Brain microvascular endothelial cell (primary cell): ENCODE measurements at regions not wholly inside any gene's neighbourhood (a gene's known extent, or its start where the extent isn't known, plus 50 kb on each side); places are given as distances from the start of the nearest gene placed in this dataset.
A peak's percentile ranks its signal among the peaks of the same experiment; 100 is the strongest.

Source experiments
- DNase-seq: peaks from one replicate; pipeline ENCODE4 v3.0.0-alpha.2; 2020
- H3K27ac ChIP-seq: fragments of 250-450 bp; sonication (Bioruptor Pico); 2 replicates; pipeline ENCODE4 v1.5.1; 2020; ENCODE audit warnings: mild to moderate bottlenecking, moderate library complexity
- H3K27me3 ChIP-seq: fragments of 250-450 bp; sonication (Bioruptor Pico); replicated peaks from 2 replicates; pipeline ENCODE4 v1.5.1; 2020; ENCODE audit warnings: mild to moderate bottlenecking
- H3K36me3 ChIP-seq: fragments of 250-450 bp; sonication (Bioruptor Pico); replicated peaks from 2 replicates; pipeline ENCODE4 v1.5.1; 2020; ENCODE audit warnings: mild to moderate bottlenecking
- H3K4me3 ChIP-seq: 2 replicates; pipeline ENCODE4 v1.5.1; 2011; ENCODE audit warnings: low read depth, mild to moderate bottlenecking, control low read depth, low read length, moderate library complexity
- CTCF ChIP-seq: IDR thresholded peaks from 2 replicates; pipeline ENCODE4 v1.5.1; 2011; ENCODE audit warnings: low read depth, mild to moderate bottlenecking, moderate library complexity, low read length, control low read depth, inconsistent platforms; ENCODE audit errors: missing control alignments
- in situ Hi-C: cut with HindIII; loops from 2 replicates; pipeline ENCODE4 v1.10.0; 2017; ENCODE audit warnings: low sequenced_read_pairs, low pct_ligation_motif_present

- Histone ChIP-seq H3K4me3 (no peak overlapping the region), H3K27me3 (no peaks in the 10 kb centered on the region), H3K27ac (no peak overlapping the region), H3K36me3 (no peaks in the 10 kb centered on the region)
- in situ Hi-C loops: no loop called here
- no peak for DNase-seq
- TF ChIP-seq CTCF: no peak
Measured at GRCh38 chr13:60331249-60332012, 65.6 kb upstream of the TDRD3 start.

- Histone ChIP-seq H3K27ac (no peak overlapping the region), H3K36me3 (no peaks in the 10 kb centered on the region), H3K4me3 (no peak overlapping the region), H3K27me3 (no peaks in the 10 kb centered on the region)
- no peak for DNase-seq
- TF ChIP-seq CTCF: no peak
- in situ Hi-C loops: no loop called here
Measured at GRCh38 chr13:60332682-60333081, 64.3 kb upstream of the TDRD3 start.

GRCh38 chr13:60334310-60334709 is 62.7 kb upstream of the TDRD3 start:
- no peak for TF ChIP-seq CTCF
- Histone ChIP-seq H3K4me3 (no peak overlapping the region), H3K36me3 (no peaks in the 10 kb centered on the region), H3K27ac (no peak overlapping the region), H3K27me3 (no peaks in the 10 kb centered on the region)
- no peak for DNase-seq
- in situ Hi-C loops: no loop called here

DNA sequence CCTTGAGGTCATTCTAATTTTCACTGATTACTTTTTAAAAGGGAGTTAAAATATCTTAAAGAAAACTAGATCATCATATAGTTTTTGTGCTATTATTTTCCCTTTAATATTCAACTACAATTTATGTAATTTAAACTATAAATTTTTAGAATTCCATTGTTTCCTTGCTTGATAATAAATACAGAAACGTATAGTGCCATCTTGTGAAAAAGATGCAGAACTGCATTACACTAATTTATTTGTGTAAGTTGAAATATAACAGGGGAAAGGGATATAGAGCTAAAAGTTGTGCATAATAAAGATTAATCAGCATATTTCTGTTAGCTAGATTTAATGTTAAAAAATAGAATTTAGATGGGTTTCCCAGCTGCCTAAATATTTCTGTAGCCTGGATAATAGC is 61.5 kb upstream of the TDRD3 start:
- Histone ChIP-seq H3K36me3 (no peaks in the 10 kb centered on the region), H3K27ac (no peak overlapping the region), H3K4me3 (no peak overlapping the region), H3K27me3 (no peaks in the 10 kb centered on the region)
- in situ Hi-C loops: no loop called here
- peak; percentile 7 for TF ChIP-seq CTCF
- no peak for DNase-seq

GRCh38 chr13:60338754-60339153 is 58.3 kb upstream of the TDRD3 start:
- Histone ChIP-seq H3K4me3 (no peak overlapping the region), H3K27me3 (no peaks in the 10 kb centered on the region), H3K27ac (no peak overlapping the region), H3K36me3 (no peaks in the 10 kb centered on the region)
- no peak for TF ChIP-seq CTCF
- no peak for DNase-seq
- in situ Hi-C loops: no loop called here

DNA sequence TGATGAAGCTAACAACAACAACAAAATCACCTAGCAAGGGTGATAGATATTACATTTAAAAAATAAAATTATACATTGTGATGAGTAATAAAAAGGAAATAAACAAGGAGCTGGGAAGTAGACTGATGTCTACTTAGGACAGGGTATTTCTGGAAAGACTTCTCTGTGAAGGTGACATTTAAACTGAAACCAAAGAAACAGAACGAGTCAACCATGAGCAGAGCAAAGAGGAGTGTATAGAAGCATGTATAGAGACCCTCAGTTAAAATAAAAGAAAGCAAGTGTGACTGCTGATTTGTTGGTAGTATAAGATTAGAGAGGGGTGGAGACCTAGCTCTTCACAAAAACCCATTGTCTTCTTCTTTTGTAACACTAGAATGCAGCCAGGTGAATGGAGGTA is 53.0 kb upstream of the TDRD3 start:
- no peak overlapping the region for H3K4me3 ChIP-seq
- H3K36me3 ChIP-seq: no peaks in the 10 kb centered on the region
- H3K27me3 ChIP-seq: no peaks in the 10 kb centered on the region
- TF ChIP-seq CTCF: no peak
- no peak for DNase-seq
- no peak overlapping the region for H3K27ac ChIP-seq
- in situ Hi-C loops: no loop called here
